Gastrocnemius medialis (tissue), 4 donors: ENCODE measurements at regions not wholly inside any gene's neighbourhood (a gene's known extent, or its start where the extent isn't known, plus 50 kb on each side); places are given as distances from the start of the nearest gene placed in this dataset.

Experiments
- CTCF ChIP-seq, 5 experiments: fragments of 450-650 bp in 3 of 5; fragments of 200-600 bp in 2 of 5; sonication (generic) in 2 of 5; IDR thresholded peaks in 4 of 5; conservative IDR thresholded peaks in 1 of 5; 1 replicate in 4 of 5; 2 replicates in 1 of 5; pipeline ENCODE4 v1.5.1; 2016 to 2019; ENCODE audit warnings: antibody characterized with exemption in 5 of 5, mild to moderate bottlenecking in 3 of 5, moderate library complexity in 3 of 5
- POLR2A ChIP-seq, 2 donors: fragments of 450-650 bp; IDR thresholded peaks; one replicate each; pipeline ENCODE4 v1.6.1; 2017; ENCODE audit warnings: antibody characterized with exemption in 2 of 2, mild to moderate bottlenecking in 2 of 2, moderate library complexity in 2 of 2

- no peak for TF ChIP-seq CTCF (IDR thresholded peaks at IDR 0.05 in 4 of 5, conservative IDR thresholded peaks at IDR 0.05 in 1 of 5)
- no peak for TF ChIP-seq POLR2A (IDR thresholded peaks at IDR 0.05)
These were observed 106.1 kb downstream of the NHLRC3 start for GRCh38 chr13:39144391-39144790.
